PC-3 (cell line): ENCODE measurements at regions not wholly inside any gene's neighbourhood (a gene's known extent, or its start where the extent isn't known, plus 50 kb on each side); places are given as distances from the start of the nearest gene placed in this dataset.

Experiments used
- ATAC-seq: fragments of 200-7000 bp; cut with Tn5 transposase; 2 replicates; pipeline ENCODE4 v1.9.1; 2020; ENCODE audit warnings: mild to moderate bottlenecking, moderate library complexity
- BruUV-seq: library from RNA; stranded (reverse); fragments of 400-500 nt; replicated peaks from 2 replicates; lab custom pipeline; 2021; lab: Mats Ljungman, UMichigan
- CTCF ChIA-PET: fragments of 300-600 bp; sonication (Branson Sonifier 250); formaldehyde crosslinking; loops from one replicate; lab custom pipeline; 2022; ENCODE audit warnings: antibody characterized with exemption; lab: Charles Lee
- POLR2A ChIA-PET: fragments of 300-600 bp; sonication (Branson Sonifier 250); formaldehyde crosslinking; loops from one replicate; lab custom pipeline; 2022; ENCODE audit warnings: antibody characterized with exemption; ENCODE audit not compliant: unreplicated experiment; lab: Charles Lee
- DNase-seq: peaks from one replicate; pipeline ENCODE4 v3.0.0-alpha.2; 2015
- H2AFZ ChIP-seq: fragments of 300-600 bp; sonication (generic); 2 replicates; pipeline ENCODE4 v1.6.0; 2016; ENCODE audit warnings: antibody characterized with exemption, low read length
- H3F3A ChIP-seq: fragments of 300-600 bp; sonication (generic); one replicate; pipeline ENCODE4 v1.6.0; 2017; ENCODE audit warnings: antibody characterized with exemption, low read length, control low read depth, mild to moderate bottlenecking; ENCODE audit not compliant: unreplicated experiment
- H3K27ac ChIP-seq: fragments of 300-600 bp; sonication (generic); 2 replicates; pipeline ENCODE4 v1.5.1; 2016; ENCODE audit warnings: mild to moderate bottlenecking, low read length
- H3K27me3 ChIP-seq: fragments of 300-600 bp; sonication (generic); 2 replicates; pipeline ENCODE4 v1.6.1; 2016; ENCODE audit warnings: low read length, mixed read lengths
- H3K36me3 ChIP-seq: fragments of 300-600 bp; sonication (generic); 2 replicates; pipeline ENCODE4 v1.6.1; 2016; ENCODE audit warnings: low read depth, mixed run types, low read length, mixed read lengths
- H3K4me1 ChIP-seq: fragments of 300-600 bp; sonication (generic); 2 replicates; pipeline ENCODE4 v1.5.1; 2016; ENCODE audit warnings: low read length; ENCODE audit not compliant: insufficient read depth
- H3K4me2 ChIP-seq: fragments of 300-600 bp; sonication (generic); 2 replicates; pipeline ENCODE4 v1.6.0; 2016; ENCODE audit warnings: low read length
- H3K4me3 ChIP-seq: fragments of 300-600 bp; sonication (generic); 2 replicates; pipeline ENCODE4 v1.5.1; 2016; ENCODE audit warnings: mild to moderate bottlenecking, low read length, mixed read lengths
- H3K79me2 ChIP-seq: fragments of 300-600 bp; sonication (generic); 2 replicates; pipeline ENCODE4 v1.6.1; 2017; ENCODE audit warnings: low read length, mixed read lengths
- H3K9ac ChIP-seq: fragments of 300-600 bp; sonication (generic); 2 replicates; pipeline ENCODE4 v1.6.0; 2016; ENCODE audit warnings: mild to moderate bottlenecking, low read length
- H3K9me2 ChIP-seq: fragments of 300-600 bp; sonication (generic); replicated peaks from 2 replicates; pipeline ENCODE4 v1.6.1; 2016; ENCODE audit warnings: mixed run types, low read length, mixed read lengths
- H3K9me3 ChIP-seq: fragments of 300-600 bp; sonication (generic); 2 replicates; pipeline ENCODE4 v1.6.1; 2016; ENCODE audit warnings: low read length, mixed read lengths
- H4K20me1 ChIP-seq: fragments of 300-600 bp; sonication (generic); 2 replicates; pipeline ENCODE4 v1.6.1; 2016; ENCODE audit warnings: low read length, mixed read lengths
- EZH2 ChIP-seq: fragments of 300-600 bp; sonication (generic); IDR thresholded peaks from one replicate; pipeline ENCODE4 v1.6.1; 2017; ENCODE audit warnings: antibody characterized with exemption, mild to moderate bottlenecking, low read length; ENCODE audit not compliant: unreplicated experiment
- EZH2phosphoT487 ChIP-seq: fragments of 300-600 bp; sonication (generic); IDR thresholded peaks from 2 replicates; pipeline ENCODE4 v1.6.1; 2018; ENCODE audit warnings: mild to moderate bottlenecking, antibody characterized with exemption, low read length, borderline replicate concordance
- intact Hi-C: fragments of 100-400 bp; cut with micrococcal nuclease; formaldehyde crosslinking; loops from 2 replicates; pipeline ENCODE4 v1.9.0; 2023
- TF ChIP-seq, protein P1 (sequence below): fragments of 300-600 bp; sonication (generic); conservative IDR thresholded peaks from 2 replicates; pipeline ENCODE4 v1.5.1; 2017; ENCODE audit warnings: antibody characterized with exemption, low read depth, mild to moderate bottlenecking, low read length

DNA sequence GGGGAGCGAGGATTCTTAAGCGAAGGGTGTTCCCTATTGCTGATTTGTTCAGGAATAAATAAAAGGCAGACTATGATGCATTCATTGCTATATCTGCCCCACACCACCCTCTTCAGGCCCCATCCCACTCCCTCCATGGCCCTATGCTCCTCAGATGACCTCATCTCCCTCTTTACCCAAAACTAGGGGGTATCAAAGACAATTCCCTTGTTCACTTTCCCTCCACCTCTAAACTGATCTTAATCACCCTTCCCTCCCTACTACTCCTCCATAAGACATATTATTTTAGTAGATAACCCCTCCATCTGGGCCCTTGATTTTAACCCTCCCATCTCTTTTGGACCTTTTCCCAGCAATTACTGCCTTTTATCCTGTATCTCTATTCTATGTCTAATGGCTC lies 434.9 kb upstream of the RUNX1 start:
- ATAC-seq (no peak), DNase-seq (no peak)
- H3K4me3 ChIP-seq, result no peak overlapping the region
- no peaks in the 10 kb centered on the region for H4K20me1 ChIP-seq
- CTCF ChIA-PET, result no interaction called here
- no peak overlapping the region for H2AFZ ChIP-seq
- H3K9me2 ChIP-seq, result no peaks in the 10 kb centered on the region
- no peaks in the 10 kb centered on the region for H3K79me2 ChIP-seq
- intact Hi-C loops, result no loop called here
- no peaks in the 10 kb centered on the region for H3K9me3 ChIP-seq
- H3K4me2 ChIP-seq, result no peak overlapping the region
- no TSS peak for BruUV-seq
- H3K9ac ChIP-seq, result no peak overlapping the region
- TF ChIP-seq EZH2 (no peak), EZH2phosphoT487 (no peak)
- TF ChIP-seq, protein P1, sequence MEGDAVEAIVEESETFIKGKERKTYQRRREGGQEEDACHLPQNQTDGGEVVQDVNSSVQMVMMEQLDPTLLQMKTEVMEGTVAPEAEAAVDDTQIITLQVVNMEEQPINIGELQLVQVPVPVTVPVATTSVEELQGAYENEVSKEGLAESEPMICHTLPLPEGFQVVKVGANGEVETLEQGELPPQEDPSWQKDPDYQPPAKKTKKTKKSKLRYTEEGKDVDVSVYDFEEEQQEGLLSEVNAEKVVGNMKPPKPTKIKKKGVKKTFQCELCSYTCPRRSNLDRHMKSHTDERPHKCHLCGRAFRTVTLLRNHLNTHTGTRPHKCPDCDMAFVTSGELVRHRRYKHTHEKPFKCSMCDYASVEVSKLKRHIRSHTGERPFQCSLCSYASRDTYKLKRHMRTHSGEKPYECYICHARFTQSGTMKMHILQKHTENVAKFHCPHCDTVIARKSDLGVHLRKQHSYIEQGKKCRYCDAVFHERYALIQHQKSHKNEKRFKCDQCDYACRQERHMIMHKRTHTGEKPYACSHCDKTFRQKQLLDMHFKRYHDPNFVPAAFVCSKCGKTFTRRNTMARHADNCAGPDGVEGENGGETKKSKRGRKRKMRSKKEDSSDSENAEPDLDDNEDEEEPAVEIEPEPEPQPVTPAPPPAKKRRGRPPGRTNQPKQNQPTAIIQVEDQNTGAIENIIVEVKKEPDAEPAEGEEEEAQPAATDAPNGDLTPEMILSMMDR, result no peak
- H3F3A ChIP-seq, result no peaks in the 10 kb centered on the region
- H3K4me1 ChIP-seq, result peaks cover 4% of the 10 kb centered on the region; the same call in 1 of the 2 replicates
- POLR2A ChIA-PET, result no interaction called here
- H3K27me3 ChIP-seq, result no peaks in the 10 kb centered on the region
- no peak overlapping the region for H3K27ac ChIP-seq
- H3K36me3 ChIP-seq, result no peaks in the 10 kb centered on the region

DNA sequence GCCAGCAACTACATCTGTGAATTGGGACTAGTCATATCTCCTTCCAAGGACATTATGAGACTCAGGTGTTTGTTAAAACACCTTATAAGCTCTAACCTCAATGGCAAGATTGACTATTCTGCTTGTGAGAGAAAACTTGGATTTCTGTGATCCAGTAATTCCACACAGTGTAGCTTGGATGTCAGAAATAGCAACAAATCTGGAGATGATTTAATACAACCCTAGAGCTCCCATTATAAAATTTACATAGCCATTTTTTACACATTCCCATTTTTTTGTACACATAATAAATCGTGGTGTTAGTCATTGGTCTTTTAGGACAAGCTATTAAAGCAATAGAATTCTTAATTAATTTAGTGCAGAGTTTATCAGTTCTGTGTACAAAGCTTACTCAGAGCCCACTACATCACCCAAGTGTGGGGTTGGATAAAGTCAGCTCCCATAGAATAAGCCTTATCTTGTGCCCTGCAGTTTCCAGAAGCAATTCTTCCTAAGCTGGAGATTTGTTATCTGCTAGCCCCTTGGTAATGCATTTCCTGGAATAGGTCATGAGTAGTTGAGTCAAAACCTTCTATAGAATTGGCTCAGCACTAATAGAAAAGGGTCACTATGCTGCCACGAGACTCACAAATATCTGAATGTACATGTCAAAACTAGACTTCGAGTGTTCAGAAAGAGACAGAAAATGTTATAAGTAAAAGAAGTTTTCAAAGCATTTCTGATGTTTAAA lies 434.0 kb upstream of the RUNX1 start:
- no peaks in the 10 kb centered on the region for H3F3A ChIP-seq
- BruUV-seq, result no TSS peak
- no peaks in the 10 kb centered on the region for H3K27me3 ChIP-seq
- CTCF ChIA-PET, result no interaction called here
- H3K9ac ChIP-seq, result no peak overlapping the region
- no peaks in the 10 kb centered on the region for H3K9me3 ChIP-seq
- DNase-seq (no peak), ATAC-seq (no peak)
- intact Hi-C loops, result no loop called here
- H3K79me2 ChIP-seq, result no peaks in the 10 kb centered on the region
- no peaks in the 10 kb centered on the region for H3K9me2 ChIP-seq
- H3K36me3 ChIP-seq, result no peaks in the 10 kb centered on the region
- H3K4me2 ChIP-seq, result no peak overlapping the region
- POLR2A ChIA-PET, result no interaction called here
- no peaks in the 10 kb centered on the region for H4K20me1 ChIP-seq
- H2AFZ ChIP-seq, result no peak overlapping the region
- no peak overlapping the region for H3K27ac ChIP-seq
- TF ChIP-seq, protein P1, result no peak
- no peak for TF ChIP-seq EZH2phosphoT487
- TF ChIP-seq EZH2, result no peak
- no peaks in the 10 kb centered on the region for H3K4me1 ChIP-seq
- no peak overlapping the region for H3K4me3 ChIP-seq

DNA sequence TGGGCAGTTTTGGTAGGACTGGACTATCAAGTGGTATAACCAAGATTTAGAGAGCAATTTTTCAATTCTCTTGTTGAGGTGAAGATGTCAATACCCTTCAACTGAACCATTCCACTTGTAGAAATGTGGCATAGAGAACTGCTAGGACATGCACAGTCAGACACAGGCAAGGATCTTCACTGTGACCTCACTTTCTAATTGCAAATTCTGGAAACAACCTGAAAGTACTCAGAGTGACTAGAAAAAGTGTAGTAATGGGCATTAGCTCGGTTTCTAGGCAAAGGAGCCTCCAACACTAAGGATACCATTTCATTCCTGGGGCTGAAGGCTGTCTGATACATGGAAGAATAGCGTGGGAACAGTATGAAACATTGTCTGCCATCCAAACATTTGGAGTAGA lies 433.0 kb upstream of the RUNX1 start:
- H4K20me1 ChIP-seq, result no peaks in the 10 kb centered on the region
- H3K4me2 ChIP-seq, result no peak overlapping the region
- no peaks in the 10 kb centered on the region for H3K9me2 ChIP-seq
- H2AFZ ChIP-seq, result no peak overlapping the region
- DNase-seq (no peak), ATAC-seq (no peak)
- no peak overlapping the region for H3K9ac ChIP-seq
- H3K27me3 ChIP-seq, result no peaks in the 10 kb centered on the region
- no peaks in the 10 kb centered on the region for H3K79me2 ChIP-seq
- intact Hi-C loops, result no loop called here
- ChIA-PET CTCF (no interaction called here), POLR2A (no interaction called here)
- H3K9me3 ChIP-seq, result no peaks in the 10 kb centered on the region
- H3F3A ChIP-seq, result no peaks in the 10 kb centered on the region
- H3K27ac ChIP-seq, result no peak overlapping the region
- no TSS peak for BruUV-seq
- TF ChIP-seq EZH2phosphoT487, result no peak
- TF ChIP-seq, protein P1, result no peak
- TF ChIP-seq EZH2, result no peak
- H3K4me3 ChIP-seq, result no peak overlapping the region
- H3K36me3 ChIP-seq, result no peaks in the 10 kb centered on the region
- H3K4me1 ChIP-seq, result peaks cover 4% of the 10 kb centered on the region
